GM12878 (cell line): ENCODE measurements at regions not wholly inside any gene's neighbourhood (a gene's known extent, or its start where the extent isn't known, plus 50 kb on each side); places are given as distances from the start of the nearest gene placed in this dataset.

Experiments
- ATAC-seq: fragments of 200-7000 bp; cut with Tn5 transposase; 3 replicates; pipeline ENCODE4 v1.9.1; 2020; ENCODE audit warnings: mild to moderate bottlenecking, moderate library complexity
- BruUV-seq: library from RNA; stranded (reverse); fragments of 400-500 nt; replicated peaks from 2 replicates; lab custom pipeline; 2021; lab: Mats Ljungman, UMichigan
- CTCF ChIA-PET: fragments of 300-600 bp; sonication (Branson Sonifier 250); formaldehyde crosslinking; extraction: SDS; loops from one replicate; lab custom pipeline; 2021; ENCODE audit warnings: inconsistent platforms; lab: Yijun Ruan, JAX
- POLR2A ChIA-PET: fragments of 350-600 bp; formaldehyde crosslinking; extraction: SDS; loops from one replicate; lab custom pipeline; 2021; ENCODE audit warnings: inconsistent platforms; lab: Charles Lee
- RAD21 ChIA-PET: fragments of 300-600 bp; sonication (Branson Sonifier 250); formaldehyde crosslinking; loops from one replicate; lab custom pipeline; 2023; ENCODE audit warnings: antibody characterized with exemption; ENCODE audit not compliant: unreplicated experiment; lab: Charles Lee
- SMC1A ChIA-PET: fragments of 300-600 bp; sonication (Branson Sonifier 250); formaldehyde crosslinking; loops from one replicate; lab custom pipeline; 2023; ENCODE audit not compliant: unreplicated experiment, uncharacterized antibody; lab: Charles Lee
- DNase-seq: peaks from one replicate; pipeline ENCODE4 v3.0.0-alpha.2; 2011; ENCODE audit warnings: low read depth, low spot score
- FAIRE-seq: peaks from 3 replicates; lab custom pipeline; 2011; peaks lifted over from hg19 to GRCh38; lab: Jason Lieb, UNC
- H2AFZ ChIP-seq: 2 replicates; pipeline ENCODE4 v1.6.0; 2011; ENCODE audit warnings: low read depth, low read length, control low read depth; ENCODE audit not compliant: control insufficient read depth
- H3K27ac ChIP-seq: 2 replicates; pipeline ENCODE4 v1.5.1; 2011; ENCODE audit warnings: control low read depth; ENCODE audit not compliant: control insufficient read depth, insufficient read depth
- H3K27me3 ChIP-seq, 2 experiments: replicated peaks in 1 of 2; 2 replicates each; pipeline versions ENCODE4 v1.6.0 to v1.6.1; 2011; ENCODE audit warnings: low read length in 1 of 2; ENCODE audit not compliant: control insufficient read depth in 2 of 2, insufficient read depth in 2 of 2
- H3K36me3 ChIP-seq, 2 experiments: 2 replicates each; pipeline ENCODE4 v1.5.1; 2011; ENCODE audit warnings: low read length in 1 of 2; ENCODE audit not compliant: control insufficient read depth in 2 of 2, insufficient read depth in 2 of 2
- H3K4me1 ChIP-seq: 2 replicates; pipeline ENCODE4 v1.6.1; 2011; ENCODE audit warnings: mild to moderate bottlenecking, low read length, moderate library complexity, mixed read lengths; ENCODE audit not compliant: control insufficient read depth, insufficient read depth
- H3K4me2 ChIP-seq: 2 replicates; pipeline ENCODE4 v1.6.0; 2011; ENCODE audit warnings: control low read depth; ENCODE audit not compliant: control insufficient read depth, insufficient read depth
- H3K4me3 ChIP-seq: fragments of 200-600 bp; sonication (generic); 2 replicates; pipeline ENCODE4 v1.5.1; 2016
- H3K79me2 ChIP-seq: 2 replicates; pipeline ENCODE4 v1.6.0; 2011; ENCODE audit warnings: low read length; ENCODE audit not compliant: control insufficient read depth, insufficient read depth
- H3K9ac ChIP-seq: 2 replicates; pipeline ENCODE4 v1.8.0; 2011; ENCODE audit warnings: low read length, control low read depth, mixed read lengths; ENCODE audit not compliant: control insufficient read depth, insufficient read depth
- H3K9me3 ChIP-seq: replicated peaks from 3 replicates; pipeline ENCODE4 v1.5.1; 2011; ENCODE audit warnings: mild to moderate bottlenecking, low read length; ENCODE audit not compliant: control insufficient read depth, insufficient read depth
- H4K20me1 ChIP-seq: 2 replicates; pipeline ENCODE4 v1.6.0; 2011; ENCODE audit not compliant: control insufficient read depth, insufficient read depth
- BACH1 ChIP-seq: fragments of 450-650 bp; IDR thresholded peaks from 2 replicates; pipeline ENCODE4 v1.6.1; 2017; ENCODE audit warnings: mild to moderate bottlenecking, borderline replicate concordance
- BRCA1 ChIP-seq: IDR thresholded peaks from 2 replicates; pipeline ENCODE4 v1.6.1; 2011; ENCODE audit warnings: low read depth, low read length, improper control_type of control experiment
- FOXK2 ChIP-seq: fragments of 450-650 bp; IDR thresholded peaks from 2 replicates; pipeline ENCODE4 v1.6.1; 2017; ENCODE audit warnings: mild to moderate bottlenecking, moderate library complexity
- HDAC2 ChIP-seq: fragments of 200-600 bp; sonication (generic); IDR thresholded peaks from 2 replicates; pipeline ENCODE4 v1.6.1; 2017
- MEF2B ChIP-seq: fragments of 450-650 bp; IDR thresholded peaks from 2 replicates; pipeline ENCODE4 v1.6.1; 2018; ENCODE audit warnings: mild to moderate bottlenecking, moderate library complexity; ENCODE audit not compliant: partially characterized antibody, poor library complexity, severe bottlenecking
- MYB ChIP-seq: fragments of 150-350 bp; IDR thresholded peaks from 2 replicates; pipeline ENCODE4 v1.6.1; 2014; ENCODE audit warnings: mild to moderate bottlenecking, low read depth, low read length, borderline replicate concordance
- PAX8 ChIP-seq: fragments of 450-650 bp; IDR thresholded peaks from 2 replicates; pipeline ENCODE4 v1.6.1; 2017; ENCODE audit warnings: mild to moderate bottlenecking, moderate library complexity
- RELA ChIP-seq: fragments of 450-650 bp; IDR thresholded peaks from 2 replicates; pipeline ENCODE4 v1.8.0; 2014; ENCODE audit warnings: borderline replicate concordance; ENCODE audit not compliant: partially characterized antibody
- SMAD5 ChIP-seq: IDR thresholded peaks from 2 replicates; pipeline ENCODE4 v1.6.1; 2016; ENCODE audit warnings: antibody characterized with exemption, low read depth
- SPI1 ChIP-seq: IDR thresholded peaks from 2 replicates; pipeline ENCODE4 v1.6.1; 2011; ENCODE audit warnings: low read depth, mild to moderate bottlenecking, low read length, moderate library complexity, borderline replicate concordance; ENCODE audit not compliant: insufficient read depth
- USF1 ChIP-seq: IDR thresholded peaks from 2 replicates; pipeline ENCODE4 v1.6.1; 2011; ENCODE audit warnings: borderline replicate concordance, low read depth, mild to moderate bottlenecking, moderate library complexity, mixed read lengths, low read length; ENCODE audit not compliant: insufficient read depth; ENCODE audit errors: extremely low read length
- WRNIP1 ChIP-seq: IDR thresholded peaks from 2 replicates; pipeline ENCODE4 v1.6.1; 2011; ENCODE audit warnings: low read depth, low read length, improper control_type of control experiment, borderline replicate concordance
- WGBS: methylation state at CpG from one replicate; pipeline ENCODE4 v1.1.6; 2016; ENCODE audit warnings: low lambda C conversion rate; ENCODE audit not compliant: insufficient replicate concordance, insufficient coverage; ENCODE audit errors: missing lambda C conversion rate; 5-methylcytosine and 5-hydroxymethylcytosine counted together
- in situ Hi-C: fragments of 300-500 bp; cut with MboI; formaldehyde crosslinking; loops from 9 replicates; pipeline ENCODE4 v1.14.3; 2018; ENCODE audit warnings: mixed read lengths
- intact Hi-C: fragments of 100-400 bp; cut with micrococcal nuclease; formaldehyde crosslinking; loops from one replicate; pipeline ENCODE4 v1.14.2; 2022; ENCODE audit not compliant: unreplicated experiment
- TF ChIP-seq, protein P1 (sequence below): IDR thresholded peaks from 2 replicates; pipeline ENCODE4 v1.6.1; 2011; ENCODE audit warnings: borderline replicate concordance, low read depth, mild to moderate bottlenecking, moderate library complexity, low read length; ENCODE audit not compliant: insufficient read depth, poor library complexity, severe bottlenecking
- TF ChIP-seq, protein P2 (sequence below): fragments of 450-650 bp; IDR thresholded peaks from 2 replicates; pipeline ENCODE4 v1.6.1; 2017; ENCODE audit warnings: borderline replicate concordance

DNA sequence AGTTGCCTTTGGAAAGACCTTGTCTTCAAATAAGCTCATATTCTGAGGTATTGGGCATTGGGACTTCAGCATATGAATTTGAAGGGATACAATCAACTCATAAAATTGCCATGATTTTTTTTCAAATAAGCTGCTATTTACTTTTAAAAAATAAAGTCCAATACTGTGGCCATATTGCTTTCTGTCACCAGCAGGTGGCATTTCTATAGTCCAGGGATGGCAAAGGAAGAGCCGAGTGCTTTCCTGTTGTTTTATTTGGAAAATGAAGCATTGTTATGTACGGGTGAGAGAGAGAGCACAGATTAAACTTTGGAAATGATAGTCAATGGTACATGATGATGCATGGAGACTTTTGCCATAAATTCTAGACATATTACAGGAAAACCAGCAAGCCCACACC is 104.1 kb upstream of the DPP6 start:
- Histone ChIP-seq H3K79me2 (no peaks in the 10 kb centered on the region), H3K4me2 (no peak overlapping the region), H3K27ac (no peak overlapping the region), H3K9me3 (no peaks in the 10 kb centered on the region), H4K20me1 (no peaks in the 10 kb centered on the region)
- no TSS peak for BruUV-seq
- SMC1A ChIA-PET, result no interaction called here
- intact Hi-C loops, result no loop called here
- no peak for DNase-seq
- FAIRE-seq, result no peak
- TF ChIP-seq PAX8 (no peak), FOXK2 (no peak), BACH1 (no peak), HDAC2 (no peak), MYB (no peak), BRCA1 (no peak)
- TF ChIP-seq, all 136 proteins: peak for 0
- Histone ChIP-seq H3K36me3 (no peaks in the 10 kb centered on the region), H3K4me3 (no peak overlapping the region), H3K4me1 (no peaks in the 10 kb centered on the region), H3K9ac (no peak overlapping the region), H2AFZ (no peak overlapping the region), H3K27me3 (no peaks in the 10 kb centered on the region)
- ATAC-seq, result no peak
- RAD21 ChIA-PET, result no interaction called here
- POLR2A ChIA-PET, result no interaction called here
- CTCF ChIA-PET, result no interaction called here
- 33% methylated on average over 2 of the region's 2 CpGs for WGBS
- in situ Hi-C loops, result no loop called here

DNA sequence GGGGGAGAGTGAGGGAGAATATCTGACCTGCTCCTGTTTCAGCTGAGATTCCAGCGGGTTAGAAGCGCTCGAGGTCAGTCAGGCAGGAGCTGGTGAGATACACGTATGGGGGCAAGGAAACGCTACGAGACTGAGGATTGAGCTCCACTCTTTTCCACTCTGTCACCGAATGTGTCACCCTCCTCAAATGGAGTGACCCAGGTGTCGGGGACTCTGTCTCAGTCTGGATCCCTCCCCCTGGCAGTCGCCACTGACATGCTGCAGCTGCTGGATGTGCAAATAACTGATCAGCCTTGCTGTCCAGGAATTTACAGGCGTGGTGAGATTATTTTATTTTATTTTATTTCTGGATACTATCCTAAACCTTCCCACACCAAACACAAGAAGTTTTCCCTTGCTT is 100.9 kb upstream of the DPP6 start:
- DNase-seq (no peak), FAIRE-seq (no peak), ATAC-seq (no peak)
- no peaks in the 10 kb centered on the region for H3K36me3 ChIP-seq
- H3K4me1 ChIP-seq, result no peaks in the 10 kb centered on the region
- H3K79me2 ChIP-seq, result no peaks in the 10 kb centered on the region
- H2AFZ ChIP-seq, result no peak overlapping the region
- in situ Hi-C loops, result no loop called here
- H3K27me3 ChIP-seq, result no peaks in the 10 kb centered on the region
- no peak overlapping the region for H3K4me3 ChIP-seq
- H3K9ac ChIP-seq, result no peak overlapping the region
- RAD21 ChIA-PET, result no interaction called here
- H3K27ac ChIP-seq, result no peak overlapping the region
- intact Hi-C loops, result no loop called here
- H3K4me2 ChIP-seq, result no peak overlapping the region
- POLR2A ChIA-PET, result no interaction called here
- WGBS, result 25% methylated on average over 10 of the region's 10 CpGs
- no peaks in the 10 kb centered on the region for H4K20me1 ChIP-seq
- CTCF ChIA-PET, result no interaction called here
- SMC1A ChIA-PET, result no interaction called here
- BruUV-seq, result no TSS peak
- no peaks in the 10 kb centered on the region for H3K9me3 ChIP-seq
- TF ChIP-seq RELA (no peak), SPI1 (no peak), WRNIP1 (no peak), MEF2B (no peak), SMAD5 (no peak), USF1 (no peak)
- TF ChIP-seq, protein P1, sequence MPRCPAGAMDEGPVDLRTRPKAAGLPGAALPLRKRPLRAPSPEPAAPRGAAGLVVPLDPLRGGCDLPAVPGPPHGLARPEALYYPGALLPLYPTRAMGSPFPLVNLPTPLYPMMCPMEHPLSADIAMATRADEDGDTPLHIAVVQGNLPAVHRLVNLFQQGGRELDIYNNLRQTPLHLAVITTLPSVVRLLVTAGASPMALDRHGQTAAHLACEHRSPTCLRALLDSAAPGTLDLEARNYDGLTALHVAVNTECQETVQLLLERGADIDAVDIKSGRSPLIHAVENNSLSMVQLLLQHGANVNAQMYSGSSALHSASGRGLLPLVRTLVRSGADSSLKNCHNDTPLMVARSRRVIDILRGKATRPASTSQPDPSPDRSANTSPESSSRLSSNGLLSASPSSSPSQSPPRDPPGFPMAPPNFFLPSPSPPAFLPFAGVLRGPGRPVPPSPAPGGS, result no peak
- TF ChIP-seq, protein P2, sequence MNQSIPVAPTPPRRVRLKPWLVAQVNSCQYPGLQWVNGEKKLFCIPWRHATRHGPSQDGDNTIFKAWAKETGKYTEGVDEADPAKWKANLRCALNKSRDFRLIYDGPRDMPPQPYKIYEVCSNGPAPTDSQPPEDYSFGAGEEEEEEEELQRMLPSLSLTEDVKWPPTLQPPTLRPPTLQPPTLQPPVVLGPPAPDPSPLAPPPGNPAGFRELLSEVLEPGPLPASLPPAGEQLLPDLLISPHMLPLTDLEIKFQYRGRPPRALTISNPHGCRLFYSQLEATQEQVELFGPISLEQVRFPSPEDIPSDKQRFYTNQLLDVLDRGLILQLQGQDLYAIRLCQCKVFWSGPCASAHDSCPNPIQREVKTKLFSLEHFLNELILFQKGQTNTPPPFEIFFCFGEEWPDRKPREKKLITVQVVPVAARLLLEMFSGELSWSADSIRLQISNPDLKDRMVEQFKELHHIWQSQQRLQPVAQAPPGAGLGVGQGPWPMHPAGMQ, result no peak
